C1 segment of cervical spinal cord (tissue), 14 donors: ENCODE measurements at regions not wholly inside any gene's neighbourhood (a gene's known extent, or its start where the extent isn't known, plus 50 kb on each side); places are given as distances from the start of the nearest gene placed in this dataset.

Experiments used
- DNase-seq, 14 donors: peaks; one replicate each; lab custom pipeline; 2025; lab: John Stamatoyannopoulos, UW

DNA sequence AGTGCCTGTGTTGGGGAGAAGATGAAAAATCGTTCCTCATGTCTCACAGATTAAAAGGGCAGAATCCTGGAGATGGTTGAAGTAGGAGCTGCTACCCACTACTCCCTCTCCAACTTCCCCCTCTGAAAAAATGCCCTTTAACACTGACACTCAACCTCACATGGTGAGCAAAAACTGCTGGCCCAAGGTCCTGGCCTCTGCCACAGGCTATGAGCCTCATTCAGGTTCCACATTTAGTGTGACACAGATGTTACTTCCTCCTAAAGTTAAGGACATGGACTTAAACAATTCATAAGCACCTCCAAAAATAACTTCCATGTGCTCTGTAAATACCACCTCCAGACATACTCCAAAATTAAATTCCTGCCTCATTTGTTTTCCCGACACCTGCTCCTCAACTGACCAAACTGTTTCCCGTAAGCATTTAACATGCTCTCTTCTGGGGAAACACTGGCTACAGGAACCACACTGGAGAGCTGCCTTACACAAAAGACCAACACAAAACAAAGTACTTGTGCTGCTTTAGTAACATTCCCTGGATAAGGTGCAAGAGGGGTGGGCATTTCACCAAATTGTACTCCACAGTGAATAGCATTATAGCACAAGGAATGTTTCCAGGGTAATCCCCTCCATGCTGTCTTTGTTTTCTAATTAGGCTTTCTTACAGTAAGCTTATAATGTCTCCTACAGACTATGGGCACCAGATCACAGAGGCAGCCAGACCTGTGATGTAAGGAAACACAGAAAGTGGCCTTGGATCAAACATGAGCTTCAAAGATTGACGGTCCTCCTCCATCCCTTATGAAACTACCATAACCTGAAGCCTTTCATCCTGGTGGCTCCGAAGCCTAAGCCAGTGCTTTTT is 57.0 kb downstream of the PHLDA1 start:
- DNase-seq: peak in 1 of 14 donors; percentile 21

DNA sequence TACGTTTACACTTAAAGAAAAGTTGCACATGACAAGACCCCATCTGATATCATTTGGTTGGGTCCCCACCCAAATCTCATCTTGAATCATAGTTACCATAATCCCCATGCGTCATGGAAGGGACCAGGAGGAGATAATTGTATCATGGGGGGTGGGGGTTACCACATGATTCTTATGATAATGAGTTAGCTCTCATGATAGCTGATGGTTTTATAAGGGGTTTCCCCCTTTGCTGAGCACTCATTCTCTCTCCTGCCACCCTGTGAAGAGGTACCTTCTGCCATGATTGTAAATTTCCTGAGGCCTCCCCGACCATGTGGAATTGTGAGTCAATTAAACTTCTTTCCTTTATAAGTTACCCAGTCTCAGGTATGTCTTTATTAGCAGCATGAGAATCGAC is 60.3 kb downstream of the PHLDA1 start:
- no peak for DNase-seq

DNA sequence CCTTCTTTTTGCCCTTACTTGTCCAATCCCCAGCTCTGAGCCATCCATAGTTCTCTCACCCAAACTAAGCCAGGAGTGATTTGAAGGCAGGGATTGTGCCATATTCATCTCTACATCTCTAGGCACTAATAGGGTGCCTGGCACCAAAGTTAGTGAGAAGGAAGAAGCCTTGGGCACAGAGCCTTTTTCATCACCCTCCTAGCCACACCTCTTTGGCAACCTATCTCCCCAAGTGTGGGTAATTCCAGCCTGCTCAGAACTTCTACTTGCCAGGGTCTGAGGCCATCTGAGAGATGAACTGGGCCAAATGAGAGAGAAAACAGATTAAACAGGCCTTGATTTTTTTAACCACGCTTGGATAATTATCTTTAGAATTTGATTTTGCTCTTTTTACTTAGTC is 61.3 kb downstream of the PHLDA1 start:
- DNase-seq: no peak

DNA sequence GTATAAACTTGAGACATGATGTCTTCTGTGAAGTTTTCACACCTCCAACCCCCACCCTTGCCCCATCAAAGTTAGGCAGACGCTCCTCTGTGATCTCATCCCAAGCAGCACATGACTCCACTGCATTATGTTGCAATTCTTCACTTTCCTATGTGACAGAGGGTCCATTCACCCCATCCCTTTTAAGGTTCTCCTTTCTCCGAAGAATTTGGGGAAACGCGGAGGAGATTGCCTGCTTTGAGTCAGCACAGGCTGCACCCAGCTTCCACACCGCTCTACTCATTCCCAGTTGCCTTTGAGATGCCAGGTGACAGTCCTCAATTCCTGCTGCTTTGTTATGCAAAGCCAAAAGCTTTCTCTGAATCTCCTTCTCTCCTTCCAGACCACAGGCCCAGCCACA is 61.8 kb downstream of the PHLDA1 start:
- no peak for DNase-seq

DNA sequence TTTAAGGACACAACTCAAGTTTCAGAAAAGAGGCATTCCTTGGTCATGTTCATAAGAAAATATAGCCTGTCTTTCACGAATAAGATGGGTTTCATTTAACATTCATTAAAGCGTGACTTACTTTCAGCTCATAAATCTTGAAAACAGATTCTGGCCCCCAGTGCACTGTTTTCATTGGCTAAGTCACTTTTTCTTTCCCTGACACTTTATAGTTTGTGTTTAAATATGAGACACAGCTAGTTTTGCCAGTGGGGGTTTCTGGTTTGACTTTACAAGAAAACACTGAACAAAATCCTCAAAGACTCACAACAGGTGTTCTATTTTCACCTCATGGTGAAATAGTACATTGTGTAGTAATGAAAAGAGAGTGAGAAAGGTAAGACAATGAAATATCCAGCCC is 65.9 kb downstream of the PHLDA1 start:
- no peak for DNase-seq

DNA sequence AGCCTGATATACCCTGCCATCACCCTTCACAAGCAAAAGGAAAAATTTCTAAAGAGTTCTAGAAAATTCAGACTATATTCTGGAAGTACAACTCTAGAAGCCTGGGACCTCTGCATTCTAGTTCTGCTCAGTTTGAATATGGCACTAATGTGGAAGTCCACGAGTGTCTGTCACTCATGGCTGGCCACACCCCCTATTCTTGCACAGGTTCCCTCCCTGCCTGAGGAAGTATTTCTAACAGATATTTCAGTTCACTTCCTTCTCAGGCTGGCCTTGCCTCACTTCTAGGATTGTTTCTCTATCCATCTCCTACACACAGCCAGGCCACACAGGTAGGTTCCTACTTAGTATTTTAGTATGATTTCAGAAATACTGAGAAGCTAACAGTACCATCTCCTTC is 67.4 kb downstream of the PHLDA1 start:
- DNase-seq: no peak

DNA sequence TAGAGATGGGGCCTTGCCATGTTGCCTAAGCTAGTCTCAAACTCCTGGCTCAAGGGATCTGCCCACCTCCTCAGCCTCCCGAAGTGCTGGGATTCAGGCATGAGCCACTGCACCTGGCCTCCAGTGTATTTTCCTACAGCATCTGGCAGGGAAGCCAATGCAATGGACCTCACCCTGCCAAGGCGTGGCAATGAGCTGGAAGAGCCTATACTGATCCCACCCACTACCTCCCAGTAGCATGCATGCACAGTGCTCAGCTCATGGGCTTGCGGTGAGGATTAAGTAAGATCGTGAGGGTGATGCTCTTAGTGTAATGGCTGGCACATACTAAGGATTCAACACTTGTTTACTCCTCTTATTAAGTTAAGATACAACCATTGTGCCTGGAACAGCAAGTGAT is 69.7 kb downstream of the PHLDA1 start:
- no peak for DNase-seq

DNA sequence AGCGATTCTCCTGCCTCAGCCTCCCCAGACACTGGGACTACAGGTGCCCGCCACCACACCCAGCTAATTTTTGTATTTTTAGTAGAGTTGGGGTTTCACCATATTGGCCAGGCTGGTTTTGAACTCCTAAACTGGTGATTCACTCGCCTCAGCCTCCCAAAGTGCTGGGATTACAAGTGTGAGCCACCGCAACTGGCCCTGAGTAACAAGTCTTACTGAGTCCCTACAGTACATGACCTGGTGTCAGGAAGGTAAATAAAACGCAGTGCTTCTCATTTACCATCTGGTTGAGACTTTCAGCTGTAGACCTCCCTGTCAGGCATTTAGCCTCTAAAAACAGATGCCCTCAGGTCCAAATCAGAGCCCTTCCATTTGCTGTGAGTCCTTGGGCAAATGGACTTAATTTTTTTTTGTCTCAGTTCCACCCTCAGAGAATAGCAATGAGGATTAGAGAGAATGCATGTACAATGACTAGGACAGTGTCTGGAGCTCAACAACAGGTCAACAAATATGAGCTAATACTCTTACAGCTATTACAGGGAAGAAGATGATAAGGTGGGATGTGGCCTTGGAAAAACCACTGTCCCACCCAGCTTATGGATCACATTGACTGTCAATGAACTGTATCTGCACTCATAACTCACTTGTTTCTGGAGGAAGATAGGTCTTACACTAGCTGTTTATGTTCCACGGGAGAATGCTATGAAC is 70.5 kb downstream of the PHLDA1 start:
- no peak for DNase-seq

DNA sequence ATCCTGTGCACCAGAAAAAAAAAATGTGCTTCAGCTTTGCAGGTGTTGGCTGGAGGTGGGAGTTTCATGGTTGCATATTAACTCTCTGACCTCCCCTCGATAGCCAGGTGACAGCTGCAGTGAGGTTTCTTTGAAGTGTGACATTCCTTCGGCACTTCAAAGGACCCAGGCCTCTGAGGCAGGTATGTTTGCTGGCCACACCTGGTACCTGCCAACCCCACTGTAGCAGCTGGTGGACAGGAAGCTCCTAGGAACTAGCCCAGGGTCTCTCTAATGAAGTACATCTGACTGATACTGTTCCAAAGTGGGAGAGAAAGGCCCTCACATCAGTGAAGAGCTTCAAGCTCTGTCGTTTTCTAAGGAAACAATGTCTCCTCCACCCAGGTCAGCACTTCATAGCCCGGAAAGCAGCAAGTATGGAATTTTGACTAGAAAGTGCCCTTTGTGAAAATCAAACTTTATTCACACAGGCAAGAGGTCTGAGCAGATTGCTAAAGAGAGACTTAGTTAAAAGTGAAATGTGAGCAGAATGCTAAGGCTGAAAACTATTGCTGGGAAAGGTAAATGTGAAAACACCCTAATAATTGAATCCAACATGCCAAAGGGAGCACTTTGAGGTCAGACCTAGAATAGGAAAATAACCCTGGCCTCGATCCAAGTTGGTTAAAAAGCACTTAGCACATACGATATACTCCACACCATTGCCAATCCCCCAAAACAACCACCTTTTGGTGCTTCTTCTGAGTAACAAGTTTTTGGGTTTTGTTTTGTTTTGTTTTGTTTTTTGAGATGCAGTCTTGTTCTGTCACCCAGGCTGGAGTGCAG is 71.3 kb downstream of the PHLDA1 start:
- DNase-seq: no peak

DNA sequence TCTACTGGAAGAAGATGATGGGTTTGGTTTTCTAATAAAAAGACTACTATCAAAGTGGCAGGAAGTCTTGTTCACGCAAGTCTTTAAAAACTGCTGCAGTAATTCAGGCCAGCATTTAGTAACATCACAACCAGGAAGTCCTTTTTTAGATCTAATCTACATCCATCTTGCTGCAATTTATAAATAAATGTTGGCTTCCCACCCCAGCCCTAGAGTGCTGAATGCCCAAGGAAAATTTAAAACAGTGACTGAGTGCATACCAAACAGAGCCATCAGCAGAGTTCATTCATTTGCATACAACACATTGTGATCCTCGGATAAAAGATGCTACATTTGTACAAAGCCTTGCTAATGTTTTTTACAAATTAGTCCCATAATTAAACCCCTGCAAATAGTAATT is 72.1 kb downstream of the PHLDA1 start:
- no peak for DNase-seq

DNA sequence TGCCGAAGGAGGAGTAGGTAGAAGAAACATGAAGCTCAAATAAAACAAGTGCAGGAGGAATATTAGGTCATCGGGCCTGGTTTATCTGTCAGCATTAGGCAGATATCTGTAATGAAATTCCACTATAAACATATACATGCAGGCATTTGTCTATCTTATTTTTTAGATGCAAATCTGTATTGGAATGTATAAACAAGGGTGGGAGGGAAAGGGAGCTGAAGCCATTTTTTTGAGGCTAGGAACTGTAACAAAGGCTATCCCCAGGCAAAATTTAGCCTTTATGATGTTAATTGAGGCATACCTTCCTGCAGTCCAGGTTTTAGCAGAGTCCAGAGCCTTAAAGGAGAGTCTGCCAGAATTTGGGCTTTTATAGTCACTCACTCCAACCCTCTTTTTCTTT is 72.5 kb downstream of the PHLDA1 start:
- no peak for DNase-seq

DNA sequence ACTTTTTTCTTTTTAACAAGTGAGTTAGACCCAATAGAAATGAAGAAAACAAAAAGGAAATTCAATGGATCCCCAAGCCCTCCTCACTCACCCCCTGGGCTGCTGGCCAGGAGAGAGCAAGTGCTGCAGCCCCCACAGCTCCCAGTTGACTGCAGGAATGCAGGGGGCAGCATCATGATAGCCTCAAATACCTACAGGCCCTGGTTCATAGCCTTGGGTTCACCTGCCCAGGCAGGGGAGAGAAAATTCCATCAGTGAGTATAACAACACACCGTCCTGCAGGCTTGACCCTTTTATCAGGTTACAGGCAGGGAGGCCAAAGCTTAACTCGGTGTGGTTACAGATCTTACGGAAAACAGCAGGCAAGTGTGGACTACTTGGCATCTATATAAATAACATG is 76.3 kb downstream of the PHLDA1 start:
- DNase-seq: no peak

DNA sequence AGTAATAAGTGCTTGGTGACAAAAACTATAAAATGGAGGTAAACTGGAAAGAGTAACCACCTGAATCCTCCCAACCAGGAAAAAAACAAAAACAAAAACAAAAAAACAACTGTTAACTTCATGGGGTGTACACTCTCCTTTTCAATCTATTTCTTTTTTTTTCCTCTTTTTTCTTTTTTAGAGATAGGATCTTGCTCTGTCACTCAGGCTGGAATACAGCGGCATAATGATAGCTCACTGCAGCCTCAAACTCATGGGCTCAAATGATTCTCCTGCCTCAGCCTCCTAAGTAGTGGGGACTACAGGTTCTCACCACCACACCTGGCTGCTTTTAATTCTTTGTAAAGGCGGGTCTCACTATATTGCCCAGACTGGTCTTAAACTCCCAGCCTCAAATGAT is 76.8 kb downstream of the PHLDA1 start:
- no peak for DNase-seq

DNA sequence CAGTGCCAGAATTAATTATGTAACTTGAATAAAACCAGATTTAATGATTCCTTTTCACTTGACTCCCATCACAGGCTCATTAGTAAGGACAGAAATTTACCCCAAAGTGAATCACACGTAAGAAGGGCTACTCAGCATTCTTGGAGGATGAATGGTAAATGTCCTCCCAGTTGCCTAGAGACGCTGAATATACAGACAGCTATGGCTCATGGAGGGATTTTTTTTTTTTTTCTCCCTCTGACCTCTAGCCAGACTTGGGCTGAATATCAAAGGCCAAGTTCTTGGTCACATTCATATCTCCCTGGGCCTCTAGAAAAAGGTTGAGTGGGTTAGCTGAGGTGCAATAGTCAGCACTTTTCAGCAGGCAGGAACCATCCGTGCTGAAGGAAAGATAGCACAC is 77.5 kb downstream of the PHLDA1 start:
- no peak for DNase-seq

DNA sequence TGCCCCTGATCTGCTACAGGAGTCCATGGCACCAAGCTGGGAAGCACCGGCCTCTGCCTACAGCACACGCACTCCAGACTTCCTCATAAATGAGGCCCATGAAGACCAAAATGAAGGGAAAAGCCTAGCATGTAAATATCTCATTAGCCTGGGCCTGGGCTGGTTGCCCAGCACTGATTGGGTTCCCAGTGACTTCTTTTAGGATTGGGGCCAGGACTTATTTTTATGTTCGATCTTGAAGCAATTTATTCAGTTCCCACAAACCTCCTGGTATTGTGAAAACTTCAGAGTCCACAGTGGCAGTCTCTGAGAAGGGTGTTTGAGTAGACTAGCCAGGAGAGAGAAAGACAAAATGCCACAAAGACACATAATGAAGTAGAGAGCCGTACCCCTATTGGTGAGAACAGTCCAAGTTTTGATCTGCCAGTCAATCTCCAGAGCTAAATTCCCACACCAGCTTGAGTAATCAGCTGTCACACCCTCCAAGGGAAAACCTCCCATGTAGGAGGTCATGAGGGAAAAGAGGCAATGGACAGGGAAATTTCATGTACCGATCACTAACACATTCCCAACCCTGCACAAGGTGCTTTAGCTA is 78.2 kb downstream of the PHLDA1 start:
- DNase-seq: no peak

DNA sequence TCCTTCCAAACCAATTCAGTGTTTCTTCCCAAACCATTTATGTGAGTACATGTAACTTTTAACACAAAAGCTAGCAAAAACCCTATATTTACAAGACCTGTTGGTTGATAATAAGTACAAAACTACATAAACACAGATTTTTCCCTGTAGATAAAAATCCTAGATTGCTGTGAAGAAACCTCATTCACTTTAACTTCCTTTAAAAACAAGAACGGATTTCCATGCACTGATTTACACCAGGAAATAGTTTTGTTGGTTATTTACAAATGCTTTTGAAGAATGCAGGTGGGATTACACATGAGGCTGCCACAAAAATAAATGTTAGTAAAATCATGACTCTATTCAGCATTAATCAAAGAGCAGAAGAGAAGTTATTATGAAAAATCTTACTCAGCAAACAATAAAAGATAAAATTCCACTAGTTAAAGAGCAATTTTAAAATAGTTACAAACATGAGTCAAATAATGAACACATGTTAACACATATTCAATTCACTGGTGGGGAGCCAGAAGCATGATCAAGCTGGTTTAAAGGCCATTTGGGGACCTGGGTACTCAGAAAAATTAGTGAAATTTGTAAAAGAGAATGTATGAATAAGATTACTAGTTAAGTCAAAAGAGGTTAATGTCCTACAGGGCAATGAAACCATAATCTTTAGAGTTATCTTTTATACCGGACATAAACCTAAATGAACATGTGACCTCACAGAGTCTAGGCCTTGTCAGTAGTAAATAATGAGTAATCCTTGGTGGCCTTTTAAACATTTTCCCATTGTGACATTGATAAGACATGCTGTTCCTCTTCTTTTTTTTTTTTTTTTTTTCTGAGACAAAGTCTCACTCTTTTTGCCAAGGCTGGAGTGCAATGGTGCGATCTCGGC is 79.9 kb downstream of the PHLDA1 start:
- no peak for DNase-seq

DNA sequence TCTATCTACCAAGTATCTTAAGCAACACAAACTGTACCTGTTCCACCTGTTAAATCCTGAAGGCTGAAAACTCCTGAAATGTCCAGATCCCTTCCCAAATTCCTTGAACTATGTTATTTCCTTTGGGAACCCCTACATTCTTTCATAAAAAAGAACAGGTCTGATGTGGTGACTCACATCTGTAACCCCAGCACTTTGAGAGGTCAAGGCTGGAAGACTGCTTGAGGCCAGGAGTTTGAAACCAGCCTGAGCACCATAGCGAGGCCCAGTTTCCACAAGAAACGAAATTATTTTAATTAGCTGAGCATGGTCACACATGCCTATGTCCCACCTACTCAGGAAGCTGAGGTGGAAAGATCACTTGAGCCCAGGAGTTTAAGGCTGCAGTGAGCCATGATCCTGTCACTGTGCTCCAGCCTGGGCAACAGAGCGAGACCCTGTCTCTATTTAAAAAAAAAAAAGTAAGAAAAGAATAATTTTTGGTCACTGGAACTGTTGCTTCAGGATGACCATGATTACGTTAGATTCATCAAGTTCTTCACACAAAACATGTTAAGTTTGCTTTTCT is 84.3 kb downstream of the PHLDA1 start:
- DNase-seq: no peak

DNA sequence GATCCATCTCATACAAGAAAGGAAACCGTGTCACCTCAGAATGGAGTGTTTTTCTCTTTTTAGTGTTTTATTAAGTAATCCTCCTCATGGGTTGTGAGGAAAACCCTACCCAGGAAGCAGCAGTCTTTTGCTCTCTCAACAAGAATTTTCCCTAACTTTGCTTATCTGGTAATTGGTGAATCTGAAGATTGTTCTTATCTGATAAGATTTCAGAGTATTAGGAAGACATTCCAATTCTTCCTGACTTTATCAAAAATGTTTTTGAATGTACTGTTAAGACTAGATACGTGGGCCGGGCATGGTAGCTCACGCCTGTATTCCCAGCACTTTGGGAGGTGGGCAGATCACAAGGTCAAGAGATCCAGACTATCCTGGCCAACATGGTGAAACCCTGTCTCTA is 86.0 kb downstream of the PHLDA1 start:
- no peak for DNase-seq

DNA sequence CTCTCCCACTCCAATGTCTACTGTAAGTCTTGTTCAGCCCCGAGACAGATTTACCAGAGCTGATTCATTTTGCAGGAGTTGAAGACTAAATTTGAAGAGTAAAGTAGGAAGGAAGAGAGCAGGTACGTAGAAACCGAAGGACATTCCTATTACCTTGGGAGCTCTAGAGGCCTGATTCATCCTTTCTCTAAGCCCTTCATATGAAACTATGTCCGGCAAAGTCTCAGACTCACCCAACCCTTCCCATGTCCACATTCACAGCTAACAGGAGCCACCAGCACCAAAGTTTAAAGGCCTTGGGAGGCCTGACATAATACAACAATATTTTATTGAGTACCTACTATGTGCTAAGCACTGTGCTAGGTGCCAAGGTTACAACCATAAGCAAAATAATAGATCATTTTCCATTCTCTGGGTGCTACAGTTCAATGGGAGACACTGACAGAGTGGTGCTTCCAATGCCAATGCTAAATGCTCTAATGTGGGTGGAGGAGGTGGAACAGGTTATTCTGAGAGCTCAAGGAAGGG is 86.6 kb downstream of the PHLDA1 start:
- no peak for DNase-seq
